ENCODE measurements at regions not wholly inside any gene's neighbourhood (a gene's known extent, or its start where the extent isn't known, plus 50 kb on each side); places are given as distances from the start of the nearest gene placed in this dataset.

DNA sequence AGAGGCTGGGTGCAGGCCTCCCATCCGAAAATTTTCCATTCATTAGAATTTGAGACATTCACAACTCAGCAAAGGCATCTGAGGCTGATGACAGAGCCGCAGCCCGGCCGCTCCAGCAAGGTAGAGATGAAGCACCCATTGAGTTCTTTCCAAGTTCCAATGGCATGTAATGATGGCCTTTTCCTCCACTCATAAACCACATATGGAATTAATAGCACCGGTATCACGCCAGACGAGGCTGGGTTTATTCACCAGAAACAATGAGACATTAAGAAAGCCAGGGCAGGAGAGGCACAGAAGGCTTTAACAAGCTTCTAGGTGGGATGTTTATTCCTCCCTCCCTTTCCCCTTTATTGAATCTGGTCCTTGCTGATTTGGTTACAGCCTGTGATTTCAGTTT, 534.4 kb downstream of the MN1 start:
- TF ChIP-seq MYC (IDR thresholded peaks at IDR 0.05; ENCODE audit: low read depth, low read length) (no peak), POLR2A (IDR thresholded peaks at IDR 0.05; ENCODE audit: extremely low read depth, insufficient read length) (no peak)
- TF ChIP-seq, protein P1, sequence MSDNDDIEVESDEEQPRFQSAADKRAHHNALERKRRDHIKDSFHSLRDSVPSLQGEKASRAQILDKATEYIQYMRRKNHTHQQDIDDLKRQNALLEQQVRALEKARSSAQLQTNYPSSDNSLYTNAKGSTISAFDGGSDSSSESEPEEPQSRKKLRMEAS (IDR thresholded peaks at IDR 0.05; ENCODE audit: low read depth, low read length): no peak
- TF ChIP-seq, protein P2, sequence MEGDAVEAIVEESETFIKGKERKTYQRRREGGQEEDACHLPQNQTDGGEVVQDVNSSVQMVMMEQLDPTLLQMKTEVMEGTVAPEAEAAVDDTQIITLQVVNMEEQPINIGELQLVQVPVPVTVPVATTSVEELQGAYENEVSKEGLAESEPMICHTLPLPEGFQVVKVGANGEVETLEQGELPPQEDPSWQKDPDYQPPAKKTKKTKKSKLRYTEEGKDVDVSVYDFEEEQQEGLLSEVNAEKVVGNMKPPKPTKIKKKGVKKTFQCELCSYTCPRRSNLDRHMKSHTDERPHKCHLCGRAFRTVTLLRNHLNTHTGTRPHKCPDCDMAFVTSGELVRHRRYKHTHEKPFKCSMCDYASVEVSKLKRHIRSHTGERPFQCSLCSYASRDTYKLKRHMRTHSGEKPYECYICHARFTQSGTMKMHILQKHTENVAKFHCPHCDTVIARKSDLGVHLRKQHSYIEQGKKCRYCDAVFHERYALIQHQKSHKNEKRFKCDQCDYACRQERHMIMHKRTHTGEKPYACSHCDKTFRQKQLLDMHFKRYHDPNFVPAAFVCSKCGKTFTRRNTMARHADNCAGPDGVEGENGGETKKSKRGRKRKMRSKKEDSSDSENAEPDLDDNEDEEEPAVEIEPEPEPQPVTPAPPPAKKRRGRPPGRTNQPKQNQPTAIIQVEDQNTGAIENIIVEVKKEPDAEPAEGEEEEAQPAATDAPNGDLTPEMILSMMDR (IDR thresholded peaks at IDR 0.05; ENCODE audit: low read depth, low read length): no peak
- H3K4me3 ChIP-seq (ENCODE audit: low read depth, low read length): no peak overlapping the region
- DNase-seq (ENCODE audit: low read depth): no peak

DNA sequence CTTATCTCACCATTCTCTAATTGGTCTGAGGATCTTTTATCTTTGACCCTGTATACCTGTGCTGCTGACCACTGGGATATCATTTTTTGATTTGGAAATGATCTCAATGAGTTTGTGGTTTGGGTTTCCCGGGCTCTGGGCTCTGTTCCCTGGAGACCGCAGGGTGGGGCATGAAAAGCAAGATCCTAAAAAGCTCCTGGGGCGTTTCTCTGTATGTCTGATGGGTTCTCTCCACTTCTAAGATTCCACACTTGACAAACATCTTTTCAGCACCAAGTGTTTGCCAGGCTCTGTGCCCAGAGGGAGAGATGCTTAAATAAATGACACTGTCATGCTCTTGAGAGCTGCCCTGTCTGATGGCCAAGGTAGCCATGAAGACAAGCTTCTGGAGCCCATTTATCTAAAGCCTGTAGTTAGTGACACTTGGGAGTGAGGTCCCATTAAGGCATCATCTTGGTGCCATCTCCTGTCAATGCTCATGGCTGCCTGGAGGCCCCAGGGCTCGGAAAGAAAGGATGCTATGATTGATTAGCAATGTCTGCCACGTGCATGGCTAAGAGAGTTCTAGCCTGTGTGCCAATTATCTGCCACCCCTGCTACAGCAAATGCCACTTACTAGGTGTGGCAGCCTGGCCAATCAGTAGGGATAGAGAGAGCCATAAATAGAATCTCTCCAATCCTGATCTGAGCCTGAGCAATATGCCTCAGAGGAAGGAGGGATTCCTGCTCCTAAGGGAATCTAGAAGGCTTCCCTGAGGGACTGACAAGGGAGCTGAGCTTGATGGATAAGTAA, 531.6 kb downstream of the MN1 start:
- no peak overlapping the region for H3K4me3 ChIP-seq (ENCODE audit: low read depth, low read length)
- DNase-seq (ENCODE audit: low read depth): no peak
- TF ChIP-seq POLR2A (IDR thresholded peaks at IDR 0.05; ENCODE audit: extremely low read depth, insufficient read length) (no peak), MYC (IDR thresholded peaks at IDR 0.05; ENCODE audit: low read depth, low read length) (no peak)
- TF ChIP-seq, protein P2 (IDR thresholded peaks at IDR 0.05; ENCODE audit: low read depth, low read length): no peak
- TF ChIP-seq, protein P1 (IDR thresholded peaks at IDR 0.05; ENCODE audit: low read depth, low read length): no peak

DNA sequence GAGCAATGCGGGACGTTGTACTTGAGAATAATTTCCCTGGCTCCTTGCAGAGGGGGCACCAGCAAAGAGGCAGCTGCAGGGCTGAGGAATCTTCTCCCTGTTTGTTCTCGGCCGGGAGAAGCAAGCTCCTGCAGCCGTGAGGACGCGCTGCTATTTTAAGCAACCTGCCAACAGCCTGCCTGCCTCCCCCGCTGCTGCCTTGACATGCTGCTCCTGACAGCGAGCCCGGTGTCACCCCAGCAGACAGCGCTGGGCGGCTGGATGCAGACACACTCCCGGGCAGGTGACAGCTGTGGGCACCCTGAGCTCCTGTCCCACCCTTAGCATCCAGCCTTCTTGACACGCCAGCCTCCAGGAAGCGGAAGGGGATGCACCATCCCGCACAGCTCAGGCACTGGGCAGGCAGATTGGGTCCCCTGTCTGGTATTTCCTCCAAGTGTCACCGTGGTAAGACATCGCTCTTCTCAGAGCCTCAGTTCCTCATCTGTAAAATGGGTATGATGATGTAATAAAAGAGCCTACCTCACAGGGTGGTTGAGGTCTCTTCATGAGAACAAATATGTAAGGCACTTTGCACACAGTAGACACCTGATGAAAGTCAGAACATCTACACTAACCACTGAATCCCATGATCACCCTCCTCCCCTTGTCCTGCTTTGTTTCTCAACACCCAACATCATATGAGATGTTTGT, 530.6 kb downstream of the MN1 start:
- DNase-seq (ENCODE audit: low read depth): no peak
- TF ChIP-seq, protein P1 (IDR thresholded peaks at IDR 0.05; ENCODE audit: low read depth, low read length): no peak
- TF ChIP-seq, protein P2 (IDR thresholded peaks at IDR 0.05; ENCODE audit: low read depth, low read length): no peak
- TF ChIP-seq POLR2A (IDR thresholded peaks at IDR 0.05; ENCODE audit: extremely low read depth, insufficient read length) (no peak), MYC (IDR thresholded peaks at IDR 0.05; ENCODE audit: low read depth, low read length) (no peak)
- no peak overlapping the region for H3K4me3 ChIP-seq (ENCODE audit: low read depth, low read length)

DNA sequence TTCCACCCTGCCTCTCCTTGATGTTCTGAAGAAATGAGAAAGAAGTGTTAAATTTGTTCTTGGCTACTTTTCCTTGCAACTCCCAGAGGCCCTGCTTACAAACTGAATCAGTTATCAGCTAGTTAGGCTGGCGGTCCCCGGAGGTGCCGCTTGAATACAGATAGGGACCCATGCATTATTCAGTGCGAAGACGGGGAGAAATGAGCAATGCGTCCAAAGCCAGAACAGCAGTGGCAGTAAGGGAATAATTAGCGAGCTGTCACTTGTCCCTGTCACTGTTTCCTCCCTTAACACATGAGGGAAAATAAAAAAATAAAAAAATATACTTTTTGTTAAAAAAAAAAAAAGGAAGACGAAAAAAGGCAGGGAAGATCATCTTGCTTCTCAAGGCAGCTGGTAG, 528.1 kb downstream of the MN1 start:
- no peak for DNase-seq (ENCODE audit: low read depth)
- TF ChIP-seq, protein P1 (IDR thresholded peaks at IDR 0.05; ENCODE audit: low read depth, low read length): no peak
- TF ChIP-seq, protein P2 (IDR thresholded peaks at IDR 0.05; ENCODE audit: low read depth, low read length): no peak
- TF ChIP-seq MYC (IDR thresholded peaks at IDR 0.05; ENCODE audit: low read depth, low read length): no peak
- TF ChIP-seq POLR2A (IDR thresholded peaks at IDR 0.05; ENCODE audit: extremely low read depth, insufficient read length): no peak
- no peak overlapping the region for H3K4me3 ChIP-seq (ENCODE audit: low read depth, low read length)

DNA sequence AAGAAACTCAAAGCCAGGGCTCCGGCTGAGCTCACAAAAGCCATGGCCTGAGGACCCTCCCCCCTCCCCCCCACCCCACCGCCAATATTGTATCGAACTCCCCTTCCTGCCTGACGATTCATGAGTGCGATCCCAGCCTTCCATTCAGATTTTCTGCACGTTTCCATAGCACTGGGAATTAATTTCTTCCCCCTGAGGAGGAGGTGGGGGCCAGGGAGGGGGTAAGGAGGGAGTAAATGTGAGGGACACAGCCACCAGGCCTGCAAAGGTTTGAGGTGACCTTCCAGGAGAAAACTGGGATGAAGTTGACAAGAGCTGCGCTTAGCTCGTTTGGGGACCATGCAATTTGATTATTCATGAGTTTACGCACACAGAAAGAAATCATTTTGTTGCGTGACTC, 527.7 kb downstream of the MN1 start:
- DNase-seq (ENCODE audit: low read depth): no peak
- TF ChIP-seq, protein P1 (IDR thresholded peaks at IDR 0.05; ENCODE audit: low read depth, low read length): no peak
- TF ChIP-seq, protein P2 (IDR thresholded peaks at IDR 0.05; ENCODE audit: low read depth, low read length): no peak
- TF ChIP-seq POLR2A (IDR thresholded peaks at IDR 0.05; ENCODE audit: extremely low read depth, insufficient read length) (no peak), MYC (IDR thresholded peaks at IDR 0.05; ENCODE audit: low read depth, low read length) (no peak)
- H3K4me3 ChIP-seq (ENCODE audit: low read depth, low read length): no peak overlapping the region

Measured in NB4 (cell line).